ENCODE measurements at regions not wholly inside any gene's neighbourhood (a gene's known extent, or its start where the extent isn't known, plus 50 kb on each side); places are given as distances from the start of the nearest gene placed in this dataset.

DNA sequence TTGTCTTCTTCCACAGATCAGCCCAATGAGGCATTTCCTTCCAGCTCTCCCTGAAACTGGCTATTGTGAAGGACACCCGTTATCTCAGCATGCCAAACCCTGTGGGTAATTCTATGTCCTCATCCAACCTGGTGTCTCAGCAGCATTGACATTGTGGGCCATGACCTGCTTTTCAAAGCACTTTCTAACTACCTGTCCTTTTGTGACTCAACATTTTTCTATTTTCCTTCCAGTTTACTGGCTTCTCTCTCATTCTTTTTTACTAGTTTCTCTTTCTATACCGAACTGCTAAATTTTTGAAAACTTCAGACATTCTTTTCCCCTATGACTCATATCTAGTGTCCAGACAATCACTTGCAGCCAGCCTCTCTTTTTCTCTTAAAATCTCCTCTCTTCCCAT lies 136.4 kb upstream of the HTR2A start:
- TF ChIP-seq, protein P1, sequence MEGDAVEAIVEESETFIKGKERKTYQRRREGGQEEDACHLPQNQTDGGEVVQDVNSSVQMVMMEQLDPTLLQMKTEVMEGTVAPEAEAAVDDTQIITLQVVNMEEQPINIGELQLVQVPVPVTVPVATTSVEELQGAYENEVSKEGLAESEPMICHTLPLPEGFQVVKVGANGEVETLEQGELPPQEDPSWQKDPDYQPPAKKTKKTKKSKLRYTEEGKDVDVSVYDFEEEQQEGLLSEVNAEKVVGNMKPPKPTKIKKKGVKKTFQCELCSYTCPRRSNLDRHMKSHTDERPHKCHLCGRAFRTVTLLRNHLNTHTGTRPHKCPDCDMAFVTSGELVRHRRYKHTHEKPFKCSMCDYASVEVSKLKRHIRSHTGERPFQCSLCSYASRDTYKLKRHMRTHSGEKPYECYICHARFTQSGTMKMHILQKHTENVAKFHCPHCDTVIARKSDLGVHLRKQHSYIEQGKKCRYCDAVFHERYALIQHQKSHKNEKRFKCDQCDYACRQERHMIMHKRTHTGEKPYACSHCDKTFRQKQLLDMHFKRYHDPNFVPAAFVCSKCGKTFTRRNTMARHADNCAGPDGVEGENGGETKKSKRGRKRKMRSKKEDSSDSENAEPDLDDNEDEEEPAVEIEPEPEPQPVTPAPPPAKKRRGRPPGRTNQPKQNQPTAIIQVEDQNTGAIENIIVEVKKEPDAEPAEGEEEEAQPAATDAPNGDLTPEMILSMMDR (conservative IDR thresholded peaks at IDR 0.05; ENCODE audit: low read length): no peak
- TF ChIP-seq EZH2phosphoT487 (IDR thresholded peaks at IDR 0.05; ENCODE audit: borderline replicate concordance): no peak

Measured in Loucy (cell line).